GM10266 (cell line): ENCODE measurements at regions not wholly inside any gene's neighbourhood (a gene's known extent, or its start where the extent isn't known, plus 50 kb on each side); places are given as distances from the start of the nearest gene placed in this dataset.

Source experiments
- DNase-seq: peaks from one replicate; pipeline ENCODE4 v3.0.0; 2012; ENCODE audit errors: extremely low spot score
- CTCF ChIP-seq: IDR thresholded peaks from 2 replicates; pipeline ENCODE4 v1.5.1; 2012; ENCODE audit warnings: mild to moderate bottlenecking, low read depth; ENCODE audit not compliant: control insufficient read depth, insufficient read depth; ENCODE audit errors: missing control alignments

DNA sequence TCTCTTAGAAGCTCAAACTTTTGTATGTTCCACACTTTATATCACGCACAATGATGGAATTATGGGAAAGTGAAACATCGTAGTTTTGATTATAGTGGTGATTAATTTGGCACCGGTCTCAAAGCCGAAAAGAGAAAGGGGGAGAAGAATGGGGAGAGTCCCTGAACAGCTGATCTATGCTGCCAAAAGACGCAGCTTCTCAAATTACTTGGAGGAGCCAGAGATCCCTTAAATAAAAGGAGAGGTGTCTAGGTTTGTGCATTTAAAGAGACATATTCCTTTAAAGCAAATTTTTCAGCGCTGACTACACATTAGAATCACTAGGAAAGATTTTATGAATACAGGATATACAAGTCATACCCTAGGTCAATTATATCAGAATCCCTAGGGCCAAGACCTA lies 599.6 kb upstream of the ADAMTS5 start:
- no peak for TF ChIP-seq CTCF
- DNase-seq: no peak

DNA sequence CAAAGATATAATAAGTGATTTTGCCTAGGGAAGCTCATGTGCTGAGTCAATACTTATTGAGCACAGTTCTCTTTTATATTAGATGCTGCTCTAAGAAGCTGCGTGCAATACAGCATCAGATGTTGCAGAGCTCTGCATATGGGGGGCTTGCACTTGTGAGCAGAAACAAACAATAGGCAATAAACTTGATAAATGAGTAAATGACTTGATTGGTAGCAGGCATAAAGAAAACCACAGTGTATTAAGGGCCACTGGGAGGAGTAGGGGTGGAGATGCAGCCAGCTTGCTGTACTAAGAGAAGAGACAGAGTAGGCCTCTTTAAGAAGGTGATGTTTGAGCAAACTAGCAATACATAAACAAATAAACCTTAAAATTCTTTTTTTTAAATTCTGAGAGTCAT lies 598.5 kb upstream of the ADAMTS5 start:
- DNase-seq: no peak

DNA sequence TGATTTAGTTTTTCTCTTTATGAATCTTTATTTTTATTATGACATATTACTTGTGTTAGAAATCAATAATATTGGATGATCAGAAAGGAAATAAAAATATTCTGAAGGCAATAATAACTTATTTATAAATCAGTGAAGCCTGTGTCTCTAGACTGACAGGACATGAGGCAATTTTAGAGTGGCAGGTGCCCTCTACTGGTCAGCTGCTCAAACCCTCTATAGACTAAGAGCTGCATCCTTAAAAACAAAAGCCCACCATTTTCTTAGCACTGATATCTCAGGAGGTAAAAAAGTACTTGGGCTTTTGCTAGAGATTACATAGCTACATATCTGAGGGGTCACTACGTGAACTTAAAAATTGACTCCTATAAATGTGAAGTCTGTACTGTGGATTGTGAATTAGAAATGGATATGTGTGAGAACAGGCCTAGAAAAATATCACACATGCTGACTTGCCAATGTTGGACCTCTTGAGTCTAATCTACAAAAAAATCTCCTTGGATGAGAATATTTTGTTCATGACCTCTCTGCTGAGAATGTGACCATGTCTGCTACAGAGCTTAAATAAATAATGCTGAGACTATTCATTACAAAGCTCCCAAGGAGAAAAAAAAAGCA lies 597.9 kb upstream of the ADAMTS5 start:
- DNase-seq: no peak
- peak; percentile 9 for TF ChIP-seq CTCF

More for the DNA sequence above, 598.5 kb upstream of the ADAMTS5 start:
- no peak for TF ChIP-seq CTCF

GRCh38 chr21:27562303-27562702 lies 595.4 kb upstream of the ADAMTS5 start:
- TF ChIP-seq CTCF: no peak
- no peak for DNase-seq

DNA sequence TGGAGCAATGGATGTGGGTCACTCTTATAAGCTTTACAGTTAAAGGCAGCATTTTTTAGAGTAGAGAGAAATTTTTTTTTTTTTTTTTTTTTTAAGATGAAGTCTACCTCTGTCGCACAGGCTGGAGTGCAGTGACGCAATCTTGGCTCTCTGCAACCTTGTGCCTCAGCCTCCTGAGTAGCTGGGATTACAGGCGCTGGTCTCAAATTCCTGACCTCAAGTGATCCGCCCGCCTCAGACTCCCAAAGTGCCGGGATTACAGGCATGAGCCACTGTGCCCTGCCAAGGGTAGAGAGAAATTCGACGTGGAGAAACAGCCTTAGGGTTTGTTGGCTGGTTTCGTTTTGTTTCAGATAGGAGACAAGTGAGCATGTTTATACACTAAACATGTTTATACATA lies 594.2 kb upstream of the ADAMTS5 start:
- no peak for DNase-seq
- TF ChIP-seq CTCF: no peak

DNA sequence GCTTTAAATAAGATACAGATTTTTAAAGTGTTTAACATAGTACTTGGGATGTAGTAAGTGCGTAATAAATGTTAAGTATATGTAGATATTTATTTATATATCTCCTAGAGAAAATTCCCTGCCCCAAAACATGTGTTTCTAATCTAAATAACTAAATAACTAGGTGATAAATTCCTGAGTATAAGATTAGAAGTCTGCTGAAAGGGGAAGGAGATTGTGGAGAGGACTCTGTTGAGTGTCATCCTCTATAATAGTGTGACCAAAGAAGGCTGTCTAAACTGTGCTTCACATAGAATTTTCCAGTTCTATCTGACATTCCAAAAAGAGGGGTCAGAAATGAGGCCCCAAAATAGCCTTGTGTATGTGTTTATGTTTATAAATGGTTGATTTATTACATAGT lies 590.5 kb upstream of the ADAMTS5 start:
- no peak for TF ChIP-seq CTCF
- no peak for DNase-seq

DNA sequence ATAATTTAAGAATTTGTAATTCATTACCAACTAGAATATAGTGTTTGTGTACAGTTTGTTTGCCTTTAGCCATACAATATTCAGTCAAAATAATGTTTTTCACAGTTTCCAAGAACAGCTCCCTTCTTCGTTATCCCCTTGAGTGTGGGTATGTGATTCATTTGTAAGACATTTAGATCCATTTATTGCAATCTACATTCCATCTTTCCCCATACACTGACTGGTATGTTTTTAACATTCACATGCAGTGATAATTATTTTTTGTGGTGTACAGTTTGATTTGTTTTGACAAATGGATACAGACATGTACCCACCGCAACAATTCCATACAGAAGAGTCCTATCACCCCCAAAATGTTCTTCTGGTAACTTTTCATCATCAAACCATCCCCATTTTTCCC lies 589.1 kb upstream of the ADAMTS5 start:
- TF ChIP-seq CTCF: no peak
- DNase-seq: no peak
